ENCODE measurements at regions not wholly inside any gene's neighbourhood (a gene's known extent, or its start where the extent isn't known, plus 50 kb on each side); places are given as distances from the start of the nearest gene placed in this dataset.

GRCh38 chr17:22506231-22506630, 813.9 kb downstream of the KCNJ18 start:
- intact Hi-C loops (cut with micrococcal nuclease): no loop called here
- POLR2A ChIA-PET: no interaction called here
- peaks cover 0 to 26% (median 12%) of the 10 kb centered on the region in 11 donors for H3K9me3 Mint-ChIP-seq
- no peak overlapping the region for H3K4me3 ChIP-seq (ENCODE audit: low read length)
- H3K4me1 ChIP-seq (ENCODE audit: control insufficient read depth in 2 of 2, insufficient read depth in 2 of 2, low read length in 2 of 2): no peaks in the 10 kb centered on the region
- no peak for ATAC-seq
- no peaks in the 10 kb centered on the region for H3K27me3 ChIP-seq (ENCODE audit: control insufficient read depth in 2 of 2, insufficient read depth in 2 of 2, low read length in 2 of 2)
- H3K36me3 ChIP-seq (ENCODE audit: control insufficient read depth in 2 of 3, insufficient read depth in 3 of 3, low read length in 3 of 3): no peaks in the 10 kb centered on the region
- no peaks in the 10 kb centered on the region for H3K36me3 Mint-ChIP-seq
- DNase-seq: no peak
- H3K9me3 ChIP-seq (ENCODE audit: control insufficient read depth in 2 of 3, low read length in 3 of 3): peaks cover 0 to 16% (median 0%) of the 10 kb centered on the region in 3 experiments
- no peak overlapping the region for H3K27ac ChIP-seq (ENCODE audit: low read depth, low read length)
- CTCF ChIA-PET: no interaction called here
- no peak overlapping the region for H3K4me3 Mint-ChIP-seq
- no peaks in the 10 kb centered on the region for H3K27me3 Mint-ChIP-seq
- H3K4me1 Mint-ChIP-seq: no peaks in the 10 kb centered on the region
- H3K27ac Mint-ChIP-seq: no peak overlapping the region

GRCh38 chr17:22506861-22507260, 814.5 kb downstream of the KCNJ18 start:
- no peak overlapping the region for H3K4me3 ChIP-seq (ENCODE audit: low read length)
- Mint-ChIP-seq H3K27me3 (no peaks in the 10 kb centered on the region), H3K36me3 (no peaks in the 10 kb centered on the region), H3K27ac (no peak overlapping the region), H3K4me3 (no peak overlapping the region), H3K9me3 (peaks cover 0 to 27% (median 7%) of the 10 kb centered on the region in 11 donors), H3K4me1 (peaks cover 0 to under 1% (median 0%) of the 10 kb centered on the region in 7 donors)
- ATAC-seq (no peak), DNase-seq (no peak)
- peaks cover 0 to 16% (median 0%) of the 10 kb centered on the region in 3 experiments for H3K9me3 ChIP-seq (ENCODE audit: control insufficient read depth in 2 of 3, low read length in 3 of 3)
- no peaks in the 10 kb centered on the region for H3K4me1 ChIP-seq (ENCODE audit: control insufficient read depth in 2 of 2, insufficient read depth in 2 of 2, low read length in 2 of 2)
- no peak overlapping the region for H3K27ac ChIP-seq (ENCODE audit: low read depth, low read length)
- no peaks in the 10 kb centered on the region for H3K27me3 ChIP-seq (ENCODE audit: control insufficient read depth in 2 of 2, insufficient read depth in 2 of 2, low read length in 2 of 2)
- CTCF ChIA-PET: no interaction called here
- intact Hi-C loops (cut with micrococcal nuclease): no loop called here
- POLR2A ChIA-PET: no interaction called here
- H3K36me3 ChIP-seq (ENCODE audit: control insufficient read depth in 2 of 3, insufficient read depth in 3 of 3, low read length in 3 of 3): no peaks in the 10 kb centered on the region

GRCh38 chr17:22507823-22508222, 815.5 kb downstream of the KCNJ18 start:
- no peaks in the 10 kb centered on the region for H3K36me3 ChIP-seq (ENCODE audit: control insufficient read depth in 2 of 3, insufficient read depth in 3 of 3, low read length in 3 of 3)
- no peaks in the 10 kb centered on the region for H3K27me3 Mint-ChIP-seq
- no peak overlapping the region for H3K4me3 Mint-ChIP-seq
- no peak overlapping the region for H3K4me3 ChIP-seq (ENCODE audit: low read length)
- no peaks in the 10 kb centered on the region for H3K27me3 ChIP-seq (ENCODE audit: control insufficient read depth in 2 of 2, insufficient read depth in 2 of 2, low read length in 2 of 2)
- no peaks in the 10 kb centered on the region for H3K4me1 ChIP-seq (ENCODE audit: control insufficient read depth in 2 of 2, insufficient read depth in 2 of 2, low read length in 2 of 2)
- H3K27ac ChIP-seq (ENCODE audit: low read depth, low read length): no peak overlapping the region
- peaks cover 0 to 16% (median 0%) of the 10 kb centered on the region in 3 experiments for H3K9me3 ChIP-seq (ENCODE audit: control insufficient read depth in 2 of 3, low read length in 3 of 3)
- H3K9me3 Mint-ChIP-seq: peaks cover 0 to 29% (median 7%) of the 10 kb centered on the region in 11 donors
- DNase-seq (no peak), ATAC-seq (no peak)
- H3K27ac Mint-ChIP-seq: no peak overlapping the region
- H3K36me3 Mint-ChIP-seq: no peaks in the 10 kb centered on the region
- H3K4me1 Mint-ChIP-seq: peaks cover 0 to 2% (median 0%) of the 10 kb centered on the region in 7 donors
- CTCF ChIA-PET: no interaction called here
- POLR2A ChIA-PET: no interaction called here
- intact Hi-C loops (cut with micrococcal nuclease): no loop called here

GRCh38 chr17:22510504-22510903, 818.2 kb downstream of the KCNJ18 start:
- POLR2A ChIA-PET: no interaction called here
- Histone ChIP-seq H3K4me1 (ENCODE audit: control insufficient read depth in 2 of 2, insufficient read depth in 2 of 2, low read length in 2 of 2) (no peaks in the 10 kb centered on the region), H3K4me3 (ENCODE audit: low read length) (no peak overlapping the region), H3K36me3 (ENCODE audit: control insufficient read depth in 2 of 3, insufficient read depth in 3 of 3, low read length in 3 of 3) (no peaks in the 10 kb centered on the region), H3K27ac (ENCODE audit: low read depth, low read length) (no peak overlapping the region), H3K9me3 (ENCODE audit: control insufficient read depth in 2 of 3, low read length in 3 of 3) (peaks cover 0 to 14% (median 0%) of the 10 kb centered on the region in 3 experiments), H3K27me3 (ENCODE audit: control insufficient read depth in 2 of 2, insufficient read depth in 2 of 2, low read length in 2 of 2) (no peaks in the 10 kb centered on the region)
- Mint-ChIP-seq H3K4me1 (peaks cover 0 to 2% (median 0%) of the 10 kb centered on the region in 7 donors), H3K27ac (no peak overlapping the region), H3K27me3 (no peaks in the 10 kb centered on the region), H3K36me3 (no peaks in the 10 kb centered on the region), H3K4me3 (no peak overlapping the region), H3K9me3 (peaks cover 0 to 26% (median 8%) of the 10 kb centered on the region in 11 donors)
- ATAC-seq: no peak
- DNase-seq: no peak
- intact Hi-C loops (cut with micrococcal nuclease): no loop called here
- CTCF ChIA-PET: no interaction called here

GRCh38 chr17:22511431-22511830, 819.1 kb downstream of the KCNJ18 start:
- Mint-ChIP-seq H3K4me1 (peaks cover 0 to 2% (median 0%) of the 10 kb centered on the region in 7 donors), H3K36me3 (peaks cover 0 to 3% (median 0%) of the 10 kb centered on the region in 5 donors), H3K9me3 (peaks cover 3 to 25% (median 12%) of the 10 kb centered on the region in 11 donors), H3K27ac (no peak overlapping the region), H3K4me3 (no peak overlapping the region), H3K27me3 (no peaks in the 10 kb centered on the region)
- no peak overlapping the region for H3K4me3 ChIP-seq (ENCODE audit: low read length)
- ATAC-seq (no peak), DNase-seq (no peak)
- H3K36me3 ChIP-seq (ENCODE audit: control insufficient read depth in 2 of 3, insufficient read depth in 3 of 3, low read length in 3 of 3): no peaks in the 10 kb centered on the region
- CTCF ChIA-PET: no interaction called here
- no peaks in the 10 kb centered on the region for H3K4me1 ChIP-seq (ENCODE audit: control insufficient read depth in 2 of 2, insufficient read depth in 2 of 2, low read length in 2 of 2)
- intact Hi-C loops (cut with micrococcal nuclease): no loop called here
- POLR2A ChIA-PET: no interaction called here
- H3K27ac ChIP-seq (ENCODE audit: low read depth, low read length): no peak overlapping the region
- peaks cover 0 to 8% (median 0%) of the 10 kb centered on the region in 3 experiments for H3K9me3 ChIP-seq (ENCODE audit: control insufficient read depth in 2 of 3, low read length in 3 of 3)
- H3K27me3 ChIP-seq (ENCODE audit: control insufficient read depth in 2 of 2, insufficient read depth in 2 of 2, low read length in 2 of 2): no peaks in the 10 kb centered on the region

- H3K27ac ChIP-seq (ENCODE audit: low read depth, low read length): no peak overlapping the region
- peaks cover 0 to 4% (median 0%) of the 10 kb centered on the region in 5 donors for H3K36me3 Mint-ChIP-seq
- POLR2A ChIA-PET: no interaction called here
- no peaks in the 10 kb centered on the region for H3K27me3 ChIP-seq (ENCODE audit: control insufficient read depth in 2 of 2, insufficient read depth in 2 of 2, low read length in 2 of 2)
- CTCF ChIA-PET: no interaction called here
- no peak overlapping the region for H3K4me3 Mint-ChIP-seq
- H3K9me3 ChIP-seq (ENCODE audit: control insufficient read depth in 2 of 3, low read length in 3 of 3): peaks cover 0 to 4% (median 0%) of the 10 kb centered on the region in 3 experiments
- H3K4me1 Mint-ChIP-seq: peaks cover 0 to 2% (median 0%) of the 10 kb centered on the region in 7 donors
- no peak for DNase-seq
- H3K4me1 ChIP-seq (ENCODE audit: control insufficient read depth in 2 of 2, insufficient read depth in 2 of 2, low read length in 2 of 2): no peaks in the 10 kb centered on the region
- ATAC-seq: no peak
- no peak overlapping the region for H3K27ac Mint-ChIP-seq
- intact Hi-C loops (cut with micrococcal nuclease): no loop called here
- no peaks in the 10 kb centered on the region for H3K27me3 Mint-ChIP-seq
- no peaks in the 10 kb centered on the region for H3K36me3 ChIP-seq (ENCODE audit: control insufficient read depth in 2 of 3, insufficient read depth in 3 of 3, low read length in 3 of 3)
- no peak overlapping the region for H3K4me3 ChIP-seq (ENCODE audit: low read length)
- H3K9me3 Mint-ChIP-seq: peaks cover 3 to 26% (median 14%) of the 10 kb centered on the region in 11 donors
Measured at GRCh38 chr17:22512057-22512456, 819.7 kb downstream of the KCNJ18 start.

GRCh38 chr17:22512506-22512905, 820.2 kb downstream of the KCNJ18 start:
- Histone ChIP-seq H3K27ac (ENCODE audit: low read depth, low read length) (no peak overlapping the region), H3K4me3 (ENCODE audit: low read length) (no peak overlapping the region), H3K36me3 (ENCODE audit: control insufficient read depth in 2 of 3, insufficient read depth in 3 of 3, low read length in 3 of 3) (no peaks in the 10 kb centered on the region), H3K4me1 (ENCODE audit: control insufficient read depth in 2 of 2, insufficient read depth in 2 of 2, low read length in 2 of 2) (no peaks in the 10 kb centered on the region), H3K27me3 (ENCODE audit: control insufficient read depth in 2 of 2, insufficient read depth in 2 of 2, low read length in 2 of 2) (no peaks in the 10 kb centered on the region), H3K9me3 (ENCODE audit: control insufficient read depth in 2 of 3, low read length in 3 of 3) (peaks cover 0 to 4% (median 0%) of the 10 kb centered on the region in 3 experiments)
- CTCF ChIA-PET: no interaction called here
- DNase-seq (no peak), ATAC-seq (no peak)
- Mint-ChIP-seq H3K9me3 (peaks cover 3 to 26% (median 14%) of the 10 kb centered on the region in 11 donors), H3K4me3 (no peak overlapping the region), H3K36me3 (peaks cover 0 to 4% (median 0%) of the 10 kb centered on the region in 5 donors), H3K27ac (no peak overlapping the region), H3K4me1 (peaks cover 0 to 2% (median 0%) of the 10 kb centered on the region in 7 donors), H3K27me3 (no peaks in the 10 kb centered on the region)
- intact Hi-C loops (cut with micrococcal nuclease): no loop called here
- POLR2A ChIA-PET: no interaction called here
